Fibroblast of lung (primary cell): ENCODE measurements at regions not wholly inside any gene's neighbourhood (a gene's known extent, or its start where the extent isn't known, plus 50 kb on each side); places are given as distances from the start of the nearest gene placed in this dataset.

Source experiments
- DNase-seq, 2 donors: peaks; one replicate each; pipeline versions ENCODE4 v3.0.0 to v3.0.0-alpha.2; 2010; ENCODE audit warnings: low read depth in 2 of 2
- H2AFZ ChIP-seq: 2 replicates; pipeline ENCODE4 v1.5.1; 2012; ENCODE audit warnings: low read length, control low read depth, inconsistent platforms
- H3K27ac ChIP-seq: 2 replicates; pipeline ENCODE4 v1.5.1; 2011; ENCODE audit warnings: low read length, control low read depth; ENCODE audit not compliant: insufficient read depth
- H3K27me3 ChIP-seq: 2 replicates; pipeline ENCODE4 v1.5.1; 2011; ENCODE audit warnings: mild to moderate bottlenecking, low read length; ENCODE audit not compliant: control insufficient read depth, insufficient read depth
- H3K36me3 ChIP-seq: 2 replicates; pipeline ENCODE4 v1.5.1; 2011; ENCODE audit warnings: low read length; ENCODE audit not compliant: control insufficient read depth, insufficient read depth
- H3K4me1 ChIP-seq: 2 replicates; pipeline ENCODE4 v1.5.1; 2011; ENCODE audit warnings: low read length; ENCODE audit not compliant: control insufficient read depth, insufficient read depth; ENCODE audit errors: extremely low read depth
- H3K4me2 ChIP-seq: 2 replicates; pipeline ENCODE4 v1.5.1; 2011; ENCODE audit warnings: low read length, control low read depth; ENCODE audit not compliant: insufficient read depth; ENCODE audit errors: extremely low read depth
- H3K4me3 ChIP-seq, 4 experiments: fragments of 200-600 bp in 1 of 4; sonication (generic) in 1 of 4; replicated peaks in 1 of 4; 2 replicates each; pipeline ENCODE4 v1.5.1; 2011 to 2016; ENCODE audit warnings: low read length in 4 of 4, low read depth in 3 of 4, mild to moderate bottlenecking in 3 of 4, control low read depth in 2 of 4, inconsistent platforms in 1 of 4, mixed read lengths in 1 of 4; ENCODE audit not compliant: insufficient read depth in 1 of 4; ENCODE audit errors: control extremely low read depth in 1 of 4
- H3K79me2 ChIP-seq: 2 replicates; pipeline ENCODE4 v1.5.1; 2012; ENCODE audit warnings: mild to moderate bottlenecking, low read length, inconsistent platforms; ENCODE audit not compliant: control insufficient read depth, insufficient read depth
- H3K9ac ChIP-seq: 2 replicates; pipeline ENCODE4 v1.5.1; 2011; ENCODE audit warnings: mild to moderate bottlenecking, low read length, control low read depth; ENCODE audit not compliant: insufficient read depth
- H3K9me3 ChIP-seq: 2 replicates; pipeline ENCODE4 v1.5.1; 2012; ENCODE audit warnings: low read depth, low read length; ENCODE audit not compliant: control insufficient read depth, insufficient read depth
- H4K20me1 ChIP-seq: 2 replicates; pipeline ENCODE4 v1.5.1; 2011; ENCODE audit warnings: low read length; ENCODE audit not compliant: control insufficient read depth, insufficient read depth; ENCODE audit errors: extremely low read depth
- CTCF ChIP-seq, 2 donors: IDR thresholded peaks in 1 of 2; conservative IDR thresholded peaks in 1 of 2; 1 replicate in 1 of 2; 2 replicates in 1 of 2; pipeline ENCODE4 v1.5.1; 2011 to 2012; ENCODE audit warnings: low read length in 2 of 2, control low read depth in 1 of 2, inconsistent platforms in 1 of 2, low read depth in 1 of 2, mild to moderate bottlenecking in 1 of 2
- EZH2 ChIP-seq: IDR thresholded peaks from 2 replicates; pipeline ENCODE4 v1.5.1; 2012; ENCODE audit warnings: low read length, control low read depth, mild to moderate bottlenecking; ENCODE audit errors: missing control alignments

- Histone ChIP-seq H3K4me3 (no peak overlapping the region), H3K27me3 (no peaks in the 10 kb centered on the region), H4K20me1 (no peaks in the 10 kb centered on the region), H3K9ac (no peak overlapping the region), H3K9me3 (no peaks in the 10 kb centered on the region), H3K79me2 (no peaks in the 10 kb centered on the region), H3K27ac (no peak overlapping the region), H2AFZ (no peak overlapping the region), H3K36me3 (no peaks in the 10 kb centered on the region), H3K4me2 (no peak overlapping the region), H3K4me1 (no peaks in the 10 kb centered on the region)
- no peak for DNase-seq
- no peak for TF ChIP-seq EZH2
- TF ChIP-seq CTCF (conservative IDR thresholded peaks at IDR 0.05 in 1 of 2, IDR thresholded peaks at IDR 0.05 in 1 of 2; ENCODE audit: low read depth in 1 of 2, low read length in 2 of 2), result no peak
Observed at GRCh38 chr5:97937846-97938245, 754.8 kb upstream of the RIOK2 start.

GRCh38 chr5:97943036-97943435 is 760.0 kb upstream of the RIOK2 start:
- Histone ChIP-seq H2AFZ (no peak overlapping the region), H3K36me3 (no peaks in the 10 kb centered on the region), H3K4me2 (no peak overlapping the region), H3K9ac (no peak overlapping the region), H4K20me1 (no peaks in the 10 kb centered on the region), H3K27ac (no peak overlapping the region), H3K4me3 (no peak overlapping the region), H3K9me3 (no peaks in the 10 kb centered on the region), H3K79me2 (no peaks in the 10 kb centered on the region), H3K4me1 (no peaks in the 10 kb centered on the region), H3K27me3 (no peaks in the 10 kb centered on the region)
- DNase-seq, result no peak
- TF ChIP-seq CTCF (conservative IDR thresholded peaks at IDR 0.05 in 1 of 2, IDR thresholded peaks at IDR 0.05 in 1 of 2; ENCODE audit: low read depth in 1 of 2, low read length in 2 of 2) (no peak), EZH2 (no peak)

- H3K9ac ChIP-seq, result no peak overlapping the region
- no peaks in the 10 kb centered on the region for H3K36me3 ChIP-seq
- no peaks in the 10 kb centered on the region for H4K20me1 ChIP-seq
- no peak overlapping the region for H3K27ac ChIP-seq
- H3K4me3 ChIP-seq, result no peak overlapping the region
- H3K4me2 ChIP-seq, result no peak overlapping the region
- H3K4me1 ChIP-seq, result no peaks in the 10 kb centered on the region
- no peak for TF ChIP-seq CTCF (conservative IDR thresholded peaks at IDR 0.05 in 1 of 2, IDR thresholded peaks at IDR 0.05 in 1 of 2; ENCODE audit: low read depth in 1 of 2, low read length in 2 of 2)
- no peak for TF ChIP-seq EZH2
- no peaks in the 10 kb centered on the region for H3K9me3 ChIP-seq
- H3K79me2 ChIP-seq, result no peaks in the 10 kb centered on the region
- no peak for DNase-seq
- no peak overlapping the region for H2AFZ ChIP-seq
- no peaks in the 10 kb centered on the region for H3K27me3 ChIP-seq
Observed at GRCh38 chr5:97951139-97951538, 768.1 kb upstream of the RIOK2 start.
